ENCODE measurements at regions not wholly inside any gene's neighbourhood (a gene's known extent, or its start where the extent isn't known, plus 50 kb on each side); places are given as distances from the start of the nearest gene placed in this dataset.

DNA sequence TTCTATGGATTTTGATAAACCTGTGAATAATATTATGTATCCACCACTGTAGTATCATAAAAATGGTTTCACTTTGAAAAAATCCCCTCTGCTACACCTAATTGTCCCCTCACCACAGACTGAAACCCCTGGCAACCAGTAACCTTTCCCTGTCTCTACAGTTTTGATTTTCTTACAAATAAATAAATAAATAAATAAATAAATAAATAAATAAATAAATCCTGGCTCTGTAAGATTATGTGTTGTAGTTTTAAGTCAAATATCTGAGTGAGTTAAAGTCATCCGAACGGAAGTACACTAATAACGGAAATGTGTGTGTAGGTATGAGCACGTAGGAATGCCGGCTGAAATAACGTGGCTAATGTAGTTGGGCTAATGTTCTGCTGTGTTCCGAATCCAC is 641.5 kb downstream of the GABRG1 start:
- DNase-seq (ENCODE audit: extremely low spot score): no peak
- Histone ChIP-seq H3K9me3 (peaks cover 0 to 4% (median 0%) of the 10 kb centered on the region in 4 donors), H3K27ac (replicated peaks in 1 of 4) (no peak overlapping the region), H3K4me1 (no peaks in the 10 kb centered on the region), H3K27me3 (no peaks in the 10 kb centered on the region), H3K36me3 (no peaks in the 10 kb centered on the region), H3K4me3 (no peak overlapping the region)
- intact Hi-C loops (cut with DNase I): no loop called here
- WGBS: 96% methylated on average over 7 of the region's 7 CpGs
- TF ChIP-seq, protein P1, sequence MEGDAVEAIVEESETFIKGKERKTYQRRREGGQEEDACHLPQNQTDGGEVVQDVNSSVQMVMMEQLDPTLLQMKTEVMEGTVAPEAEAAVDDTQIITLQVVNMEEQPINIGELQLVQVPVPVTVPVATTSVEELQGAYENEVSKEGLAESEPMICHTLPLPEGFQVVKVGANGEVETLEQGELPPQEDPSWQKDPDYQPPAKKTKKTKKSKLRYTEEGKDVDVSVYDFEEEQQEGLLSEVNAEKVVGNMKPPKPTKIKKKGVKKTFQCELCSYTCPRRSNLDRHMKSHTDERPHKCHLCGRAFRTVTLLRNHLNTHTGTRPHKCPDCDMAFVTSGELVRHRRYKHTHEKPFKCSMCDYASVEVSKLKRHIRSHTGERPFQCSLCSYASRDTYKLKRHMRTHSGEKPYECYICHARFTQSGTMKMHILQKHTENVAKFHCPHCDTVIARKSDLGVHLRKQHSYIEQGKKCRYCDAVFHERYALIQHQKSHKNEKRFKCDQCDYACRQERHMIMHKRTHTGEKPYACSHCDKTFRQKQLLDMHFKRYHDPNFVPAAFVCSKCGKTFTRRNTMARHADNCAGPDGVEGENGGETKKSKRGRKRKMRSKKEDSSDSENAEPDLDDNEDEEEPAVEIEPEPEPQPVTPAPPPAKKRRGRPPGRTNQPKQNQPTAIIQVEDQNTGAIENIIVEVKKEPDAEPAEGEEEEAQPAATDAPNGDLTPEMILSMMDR (IDR thresholded peaks at IDR 0.05): no peak
- TF ChIP-seq POLR2AphosphoS5 (IDR thresholded peaks at IDR 0.05): no peak

DNA sequence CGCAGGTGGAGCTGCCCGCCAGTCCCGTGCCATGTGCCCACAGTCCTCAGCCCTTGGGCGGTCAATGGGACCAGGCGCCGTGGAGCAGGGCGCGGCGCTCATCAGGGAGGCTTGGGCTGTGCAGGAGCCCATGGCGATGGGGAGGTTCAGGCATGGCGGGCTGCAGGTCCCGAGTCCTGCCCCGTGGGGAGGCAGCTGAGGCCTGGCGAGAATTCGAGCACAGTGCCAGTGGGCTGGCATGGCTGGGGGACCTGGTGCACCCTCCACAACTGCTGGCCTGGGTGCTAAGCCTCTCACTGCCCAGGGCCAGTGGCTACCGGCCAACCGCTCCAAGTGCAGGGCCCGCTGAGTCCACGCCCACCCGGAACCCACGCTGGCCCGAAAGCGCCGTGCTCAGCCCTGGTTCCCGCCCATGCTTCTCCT is 646.5 kb downstream of the GABRG1 start:
- intact Hi-C loops (cut with DNase I): no loop called here
- no peak overlapping the region for H3K4me3 ChIP-seq
- TF ChIP-seq EP300 (IDR thresholded peaks at IDR 0.05) (no peak), POLR2A (IDR thresholded peaks at IDR 0.05; ENCODE audit: low read depth) (no peak), POLR2AphosphoS5 (IDR thresholded peaks at IDR 0.05) (no peak)
- TF ChIP-seq, protein P1 (IDR thresholded peaks at IDR 0.05): no peak
- H3K36me3 ChIP-seq: no peaks in the 10 kb centered on the region
- DNase-seq (ENCODE audit: extremely low spot score): no peak
- no peak overlapping the region for H3K27ac ChIP-seq (replicated peaks in 1 of 4)
- WGBS: 96% methylated on average over 9 of the region's 25 CpGs
- no peaks in the 10 kb centered on the region for H3K27me3 ChIP-seq
- H3K9me3 ChIP-seq: peaks cover 0 to 14% (median 2%) of the 10 kb centered on the region in 4 donors
- H3K4me1 ChIP-seq: no peaks in the 10 kb centered on the region

DNA sequence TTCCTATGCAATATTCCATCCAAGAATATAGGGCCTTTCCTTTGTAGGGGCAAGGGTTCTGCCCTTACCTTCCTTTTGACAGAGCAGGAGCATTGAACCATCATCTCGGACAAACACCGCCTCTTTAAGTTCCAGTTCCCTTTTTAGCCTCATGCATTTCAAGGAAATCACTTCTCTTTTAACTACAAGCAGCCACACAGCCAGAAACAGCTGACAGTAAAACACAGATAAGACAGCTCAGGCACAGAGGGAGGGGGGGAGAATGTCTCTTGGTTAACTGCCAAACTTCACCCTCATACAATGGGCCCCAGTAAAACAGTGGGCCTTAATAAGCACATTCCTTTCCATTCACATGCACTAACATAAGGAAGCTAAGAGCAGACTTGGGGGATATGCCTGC is 648.3 kb downstream of the GABRG1 start:
- Histone ChIP-seq H3K4me3 (no peak overlapping the region), H3K9me3 (peaks cover 0 to 14% (median 2%) of the 10 kb centered on the region in 4 donors), H3K36me3 (no peaks in the 10 kb centered on the region), H3K27ac (replicated peaks in 1 of 4) (no peak overlapping the region), H3K4me1 (no peaks in the 10 kb centered on the region), H3K27me3 (no peaks in the 10 kb centered on the region)
- no peak for TF ChIP-seq POLR2A (IDR thresholded peaks at IDR 0.05; ENCODE audit: low read depth)
- TF ChIP-seq EP300 (IDR thresholded peaks at IDR 0.05): no peak
- TF ChIP-seq POLR2AphosphoS5 (IDR thresholded peaks at IDR 0.05): no peak
- TF ChIP-seq, protein P1 (IDR thresholded peaks at IDR 0.05): no peak
- intact Hi-C loops (cut with DNase I): no loop called here
- WGBS: 64% methylated on average over 2 of the region's 2 CpGs
- DNase-seq (ENCODE audit: extremely low spot score): no peak

DNA sequence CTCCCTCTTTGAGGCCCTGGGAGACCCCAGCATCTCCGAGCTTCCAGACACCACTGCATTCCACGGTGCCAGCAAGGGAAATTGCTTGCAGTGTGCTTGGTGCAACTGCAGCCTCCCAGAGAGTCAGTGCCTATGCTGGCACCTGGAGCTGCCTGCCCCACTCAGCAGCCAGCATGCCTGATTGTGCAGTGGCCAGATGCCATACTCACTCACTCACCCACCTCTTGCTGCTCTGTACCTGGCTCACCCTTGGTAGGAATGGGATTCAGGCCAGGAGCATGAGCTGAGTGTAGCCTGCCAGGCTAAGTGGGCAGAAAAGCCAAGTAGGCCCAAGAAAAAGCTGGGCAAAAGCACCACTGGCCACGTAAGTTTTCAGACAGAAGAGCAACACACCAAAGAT is 651.4 kb downstream of the GABRG1 start:
- DNase-seq (ENCODE audit: extremely low spot score): no peak
- intact Hi-C loops (cut with DNase I): no loop called here
- 75% methylated on average over 1 of the region's 3 CpGs for WGBS

DNA sequence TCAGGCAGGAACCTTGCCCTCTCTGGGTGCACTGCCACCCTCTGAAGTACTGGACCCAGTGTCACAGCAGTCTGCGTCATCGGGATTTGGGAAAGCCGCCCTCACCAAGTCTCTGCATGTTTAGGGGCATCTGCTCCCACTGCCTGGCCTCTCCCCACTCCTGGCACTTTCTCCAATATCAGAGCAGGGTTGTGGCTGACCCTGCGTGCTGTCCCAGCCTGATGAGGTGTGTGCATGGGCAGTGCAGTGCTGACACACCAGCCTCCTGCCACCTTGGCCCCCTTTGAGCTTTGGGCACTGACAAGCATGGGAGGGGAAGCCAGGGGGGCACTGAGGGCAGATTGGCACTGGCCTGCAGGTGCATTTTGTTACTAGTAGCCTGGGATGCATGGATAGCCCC is 652.5 kb downstream of the GABRG1 start:
- WGBS: 75% methylated on average over 1 of the region's 4 CpGs
- no peak for DNase-seq (ENCODE audit: extremely low spot score)
- Histone ChIP-seq H3K27ac (replicated peaks in 1 of 4) (no peak overlapping the region), H3K4me1 (no peaks in the 10 kb centered on the region), H3K36me3 (no peaks in the 10 kb centered on the region), H3K9me3 (peaks cover 0 to 1% (median 0%) of the 10 kb centered on the region in 4 donors), H3K4me3 (no peak overlapping the region), H3K27me3 (no peaks in the 10 kb centered on the region)
- TF ChIP-seq EP300 (IDR thresholded peaks at IDR 0.05) (no peak), POLR2A (IDR thresholded peaks at IDR 0.05; ENCODE audit: low read depth) (no peak), POLR2AphosphoS5 (IDR thresholded peaks at IDR 0.05) (no peak)
- TF ChIP-seq, protein P1 (IDR thresholded peaks at IDR 0.05): no peak
- intact Hi-C loops (cut with DNase I): no loop called here

More for the DNA sequence above, 651.4 kb downstream of the GABRG1 start:
- Histone ChIP-seq H3K36me3 (no peaks in the 10 kb centered on the region), H3K9me3 (peaks cover 0 to 11% (median 2%) of the 10 kb centered on the region in 4 donors), H3K4me3 (no peak overlapping the region), H3K27me3 (no peaks in the 10 kb centered on the region), H3K4me1 (no peaks in the 10 kb centered on the region), H3K27ac (replicated peaks in 1 of 4) (no peak overlapping the region)
- TF ChIP-seq POLR2A (IDR thresholded peaks at IDR 0.05; ENCODE audit: low read depth): no peak
- no peak for TF ChIP-seq EP300 (IDR thresholded peaks at IDR 0.05)
- TF ChIP-seq, protein P1 (IDR thresholded peaks at IDR 0.05): no peak
- no peak for TF ChIP-seq POLR2AphosphoS5 (IDR thresholded peaks at IDR 0.05)
